Stimulated activated CD4-positive, alpha-beta T cell treated with anti-CD3 and anti-CD28 coated beads, Interleukin-4, amount 100 ng/mL, for 24 hours (primary cell): ENCODE measurements at regions not wholly inside any gene's neighbourhood (a gene's known extent, or its start where the extent isn't known, plus 50 kb on each side); places are given as distances from the start of the nearest gene placed in this dataset.

Experiments used
- DNase-seq: peaks from one replicate; pipeline ENCODE4 v3.0.0-alpha.2; 2020

DNA sequence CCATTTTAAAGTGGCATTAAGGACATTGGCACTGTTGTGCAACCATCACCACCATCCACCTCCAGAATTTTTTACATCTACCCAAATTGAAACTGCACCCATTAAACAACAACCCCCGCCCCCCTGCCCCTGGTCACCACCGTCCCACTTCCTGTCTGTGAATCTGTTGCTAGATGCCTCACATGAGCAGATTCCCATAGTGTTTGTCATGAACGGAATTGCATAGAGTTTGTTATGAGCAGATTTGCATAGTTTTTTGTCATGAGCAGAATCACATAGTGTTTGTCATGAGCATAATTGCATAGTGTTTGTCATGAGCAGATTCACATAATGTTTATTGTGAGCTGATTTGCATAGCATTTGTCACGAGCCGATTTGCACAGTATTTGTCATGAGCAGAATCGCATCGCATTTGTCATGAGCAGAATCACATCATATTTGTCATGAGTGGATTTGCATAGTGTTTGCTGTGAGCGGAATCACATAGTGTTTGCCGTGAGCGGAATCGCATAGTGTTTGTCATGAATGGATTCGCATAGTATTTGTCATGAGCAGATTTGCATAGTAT lies 54.0 kb upstream of the GTF3A start:
- DNase-seq: no peak

DNA sequence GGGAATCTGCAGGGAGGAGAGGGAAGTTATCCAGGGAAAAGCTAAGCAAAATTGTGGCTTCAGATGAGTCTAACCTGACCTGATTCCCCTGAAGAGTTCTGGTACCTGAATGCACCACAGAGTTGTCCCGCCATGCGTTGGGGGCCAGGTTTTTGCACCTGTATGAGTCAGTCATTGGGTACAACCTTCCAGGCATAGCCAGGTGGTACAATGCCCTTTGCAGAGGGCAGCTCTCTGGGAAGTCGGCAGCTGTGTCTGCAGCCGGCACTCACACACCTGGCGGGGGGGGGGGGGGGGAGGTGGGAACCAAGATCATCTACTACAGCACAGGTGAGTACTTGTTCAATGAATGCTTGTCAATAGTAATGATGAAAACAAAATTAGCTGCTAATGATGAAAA lies 52.5 kb upstream of the GTF3A start:
- DNase-seq: no peak

- DNase-seq: no peak
Measured at GRCh38 chr13:27372896-27373295, 51.5 kb upstream of the GTF3A start.

DNA sequence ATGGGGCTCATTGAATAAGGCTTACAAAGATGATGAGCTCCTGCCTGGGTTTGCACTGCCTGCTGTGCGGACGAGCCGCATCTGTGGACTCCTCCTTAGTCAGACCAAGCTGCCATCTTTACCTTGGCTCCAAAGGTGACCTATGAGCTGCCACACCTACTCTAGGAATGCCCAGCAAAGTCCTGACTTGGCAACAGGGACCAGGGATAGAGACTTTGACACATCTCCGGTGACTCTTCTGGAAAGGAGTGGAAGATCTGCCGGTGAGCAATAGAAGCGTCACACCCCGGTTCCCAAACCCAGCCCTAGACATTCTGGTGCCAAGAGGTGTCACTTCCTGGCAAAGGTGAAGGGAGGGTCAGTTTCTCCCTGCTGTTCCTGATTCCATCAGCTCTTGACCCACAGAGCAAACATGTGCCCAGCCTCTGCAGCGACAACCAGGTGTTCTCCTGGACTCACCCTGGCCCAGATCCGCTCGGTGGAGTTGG lies 50.2 kb upstream of the GTF3A start:
- DNase-seq: no peak
